OCI-LY7 (cell line): ENCODE measurements at regions not wholly inside any gene's neighbourhood (a gene's known extent, or its start where the extent isn't known, plus 50 kb on each side); places are given as distances from the start of the nearest gene placed in this dataset.

Source experiments
- BruUV-seq: library from RNA; stranded (reverse); fragments of 400-500 nt; replicated peaks from 2 replicates; lab custom pipeline; 2021; lab: Mats Ljungman, UMichigan
- CTCF ChIA-PET: fragments of 300-600 bp; sonication (Branson Sonifier 250); formaldehyde crosslinking; loops from one replicate; lab custom pipeline; 2022; ENCODE audit warnings: antibody characterized with exemption; ENCODE audit not compliant: unreplicated experiment; lab: Charles Lee
- POLR2A ChIA-PET: fragments of 300-600 bp; sonication (Branson Sonifier 250); formaldehyde crosslinking; loops from one replicate; lab custom pipeline; 2022; ENCODE audit warnings: antibody characterized with exemption; lab: Charles Lee
- DNase-seq: peaks from one replicate; pipeline ENCODE4 v3.0.0-alpha.2; 2015; ENCODE audit warnings: low spot score
- H2AFZ ChIP-seq: fragments of 200-600 bp; sonication (generic), shearing (Covaris generic); 2 replicates; pipeline ENCODE4 v1.6.1; 2014; ENCODE audit warnings: mild to moderate bottlenecking, antibody characterized with exemption, low read length, moderate library complexity
- H3K27ac ChIP-seq: fragments of 200-600 bp; sonication (generic); 2 replicates; pipeline ENCODE4 v1.5.1; 2014; ENCODE audit warnings: mixed run types, low read depth, mild to moderate bottlenecking, moderate library complexity, low read length, inconsistent platforms; ENCODE audit not compliant: poor library complexity, severe bottlenecking
- H3K36me3 ChIP-seq: fragments of 200-600 bp; sonication (generic); 2 replicates; pipeline ENCODE4 v1.6.1; 2014; ENCODE audit warnings: mild to moderate bottlenecking, antibody characterized with exemption, low read length, moderate library complexity, mixed read lengths; ENCODE audit not compliant: insufficient read depth
- H3K4me1 ChIP-seq: fragments of 200-600 bp; sonication (generic); 2 replicates; pipeline ENCODE4 v1.5.1; 2014; ENCODE audit warnings: mild to moderate bottlenecking, low read length; ENCODE audit not compliant: insufficient read depth, poor library complexity, severe bottlenecking
- H3K4me2 ChIP-seq: fragments of 200-600 bp; sonication (generic); 2 replicates; pipeline ENCODE4 v1.6.1; 2014; ENCODE audit warnings: mild to moderate bottlenecking, low read length
- H3K4me3 ChIP-seq: fragments of 200-600 bp; sonication (generic); 2 replicates; pipeline ENCODE4 v1.5.1; 2014; ENCODE audit warnings: mild to moderate bottlenecking, low read depth, low read length; ENCODE audit not compliant: poor library complexity, severe bottlenecking
- H3K79me2 ChIP-seq: fragments of 200-600 bp; sonication (generic); 2 replicates; pipeline ENCODE4 v1.6.1; 2016; ENCODE audit warnings: low read depth, mild to moderate bottlenecking, low read length, moderate library complexity, mixed read lengths; ENCODE audit not compliant: insufficient read depth
- H3K9me2 ChIP-seq: fragments of 200-600 bp; sonication (generic); 2 replicates; pipeline ENCODE4 v1.6.1; 2016; ENCODE audit warnings: mild to moderate bottlenecking, low read length, mixed read lengths; ENCODE audit not compliant: insufficient read depth
- H3K9me3 ChIP-seq: fragments of 200-600 bp; sonication (generic); 2 replicates; pipeline ENCODE4 v1.6.1; 2014; ENCODE audit warnings: mild to moderate bottlenecking, mixed run types, low read length, mixed read lengths
- H4K20me1 ChIP-seq: fragments of 200-600 bp; sonication (generic); 2 replicates; pipeline ENCODE4 v1.6.1; 2014; ENCODE audit warnings: mild to moderate bottlenecking, antibody characterized with exemption, low read length, moderate library complexity, mixed read lengths; ENCODE audit not compliant: insufficient read depth
- CTCF ChIP-seq: fragments of 200-600 bp; sonication (generic); conservative IDR thresholded peaks from 2 replicates; pipeline ENCODE4 v1.5.1; 2014; ENCODE audit warnings: mild to moderate bottlenecking, antibody characterized with exemption, low read length, moderate library complexity, mixed read lengths
- EZH2phosphoT487 ChIP-seq: fragments of 200-600 bp; sonication (generic); IDR thresholded peaks from 2 replicates; pipeline ENCODE4 v1.6.1; 2018; ENCODE audit warnings: low read depth, borderline replicate concordance, mild to moderate bottlenecking, mixed run types, antibody characterized with exemption, low read length, moderate library complexity, mixed read lengths
- intact Hi-C: fragments of 100-400 bp; cut with micrococcal nuclease; formaldehyde crosslinking; loops from one replicate; pipeline ENCODE4 v1.10.0; 2022; ENCODE audit not compliant: unreplicated experiment

- TF ChIP-seq EZH2phosphoT487, result no peak
- no peak for TF ChIP-seq CTCF
- ChIA-PET CTCF (no interaction called here), POLR2A (no interaction called here)
- no peak for DNase-seq
- Histone ChIP-seq H3K4me2 (no peak overlapping the region), H3K36me3 (no peaks in the 10 kb centered on the region), H3K4me3 (no peak overlapping the region), H3K9me3 (no peaks in the 10 kb centered on the region), H2AFZ (no peak overlapping the region), H3K79me2 (no peaks in the 10 kb centered on the region), H3K9me2 (no peaks in the 10 kb centered on the region), H3K27ac (no peak overlapping the region), H3K4me1 (no peaks in the 10 kb centered on the region), H4K20me1 (no peaks in the 10 kb centered on the region)
- BruUV-seq, result no TSS peak
- intact Hi-C loops, result no loop called here
These were observed 396.1 kb downstream of the ENC1 start for GRCh38 chr5:74244406-74244805.

- no peak for TF ChIP-seq CTCF
- no peak for TF ChIP-seq EZH2phosphoT487
- Histone ChIP-seq H3K36me3 (no peaks in the 10 kb centered on the region), H3K4me1 (no peaks in the 10 kb centered on the region), H3K27ac (no peak overlapping the region), H4K20me1 (no peaks in the 10 kb centered on the region), H2AFZ (no peak overlapping the region), H3K4me2 (no peak overlapping the region), H3K9me3 (no peaks in the 10 kb centered on the region), H3K79me2 (no peaks in the 10 kb centered on the region), H3K9me2 (no peaks in the 10 kb centered on the region), H3K4me3 (no peak overlapping the region)
- CTCF ChIA-PET, result no interaction called here
- POLR2A ChIA-PET, result no interaction called here
- DNase-seq, result no peak
- no TSS peak for BruUV-seq
- intact Hi-C loops, result no loop called here
These were observed 396.9 kb downstream of the ENC1 start for GRCh38 chr5:74243634-74244033.

GRCh38 chr5:74242516-74242915 is 398.0 kb downstream of the ENC1 start:
- CTCF ChIA-PET, result no interaction called here
- no peak overlapping the region for H3K4me3 ChIP-seq
- H3K9me2 ChIP-seq, result no peaks in the 10 kb centered on the region
- intact Hi-C loops, result no loop called here
- no peak overlapping the region for H3K4me2 ChIP-seq
- H3K79me2 ChIP-seq, result no peaks in the 10 kb centered on the region
- no peak overlapping the region for H2AFZ ChIP-seq
- POLR2A ChIA-PET, result no interaction called here
- H4K20me1 ChIP-seq, result no peaks in the 10 kb centered on the region
- no peaks in the 10 kb centered on the region for H3K4me1 ChIP-seq
- no TSS peak for BruUV-seq
- no peak for DNase-seq
- TF ChIP-seq CTCF (no peak), EZH2phosphoT487 (no peak)
- no peak overlapping the region for H3K27ac ChIP-seq
- H3K36me3 ChIP-seq, result no peaks in the 10 kb centered on the region
- H3K9me3 ChIP-seq, result no peaks in the 10 kb centered on the region
